Cardiac fibroblast (primary cell): ENCODE measurements at regions not wholly inside any gene's neighbourhood (a gene's known extent, or its start where the extent isn't known, plus 50 kb on each side); places are given as distances from the start of the nearest gene placed in this dataset.

Source experiments
- DNase-seq, 2 donors: peaks; one replicate each; pipeline versions ENCODE4 v3.0.0 to v3.0.0-alpha.2; 2010; ENCODE audit warnings: low read depth in 2 of 2
- H3K4me3 ChIP-seq, 2 donors: replicated peaks in 1 of 2; 1 replicate in 1 of 2; 2 replicates in 1 of 2; pipeline ENCODE4 v1.5.1; 2011; ENCODE audit warnings: low read depth in 2 of 2, low read length in 2 of 2, mild to moderate bottlenecking in 2 of 2, moderate library complexity in 1 of 2
- TF ChIP-seq, protein P1 (sequence below): IDR thresholded peaks from one replicate; pipeline ENCODE4 v1.5.1; 2011; ENCODE audit warnings: low read depth, mild to moderate bottlenecking, low read length, inconsistent platforms

DNA sequence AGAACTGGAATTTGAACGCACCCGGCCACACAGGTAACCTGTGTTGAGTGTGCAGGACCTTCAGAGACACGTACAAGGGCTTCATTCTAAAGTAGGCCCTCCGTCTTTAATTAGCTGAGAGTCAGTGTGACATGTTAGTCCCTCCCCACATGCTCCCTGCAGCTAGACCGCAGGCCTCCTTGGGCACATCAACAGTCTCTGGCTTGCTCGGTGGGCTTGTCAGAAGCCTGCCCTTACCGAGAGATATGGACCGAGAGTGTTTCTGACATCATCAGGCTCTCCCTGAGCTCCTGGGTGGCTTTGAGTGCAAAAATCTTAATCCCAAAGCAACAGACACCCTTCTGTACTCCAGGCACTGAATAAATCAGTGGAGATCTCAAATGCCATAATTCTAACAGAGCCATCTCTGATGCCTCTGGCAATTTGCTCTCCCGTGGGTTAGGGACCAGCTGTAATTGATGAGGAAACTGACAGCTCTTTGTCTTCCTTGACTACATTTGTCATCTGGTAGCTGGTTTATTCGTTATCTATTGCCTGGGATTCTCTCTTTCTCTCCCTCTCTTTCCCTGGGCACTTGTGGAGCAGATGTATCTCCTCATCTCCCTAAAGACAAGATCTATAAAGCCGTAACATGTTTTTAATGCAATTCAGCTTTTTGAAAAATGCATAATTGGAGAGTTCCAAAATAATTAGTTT is 850.6 kb downstream of the TYW1 start:
- TF ChIP-seq, protein P1, sequence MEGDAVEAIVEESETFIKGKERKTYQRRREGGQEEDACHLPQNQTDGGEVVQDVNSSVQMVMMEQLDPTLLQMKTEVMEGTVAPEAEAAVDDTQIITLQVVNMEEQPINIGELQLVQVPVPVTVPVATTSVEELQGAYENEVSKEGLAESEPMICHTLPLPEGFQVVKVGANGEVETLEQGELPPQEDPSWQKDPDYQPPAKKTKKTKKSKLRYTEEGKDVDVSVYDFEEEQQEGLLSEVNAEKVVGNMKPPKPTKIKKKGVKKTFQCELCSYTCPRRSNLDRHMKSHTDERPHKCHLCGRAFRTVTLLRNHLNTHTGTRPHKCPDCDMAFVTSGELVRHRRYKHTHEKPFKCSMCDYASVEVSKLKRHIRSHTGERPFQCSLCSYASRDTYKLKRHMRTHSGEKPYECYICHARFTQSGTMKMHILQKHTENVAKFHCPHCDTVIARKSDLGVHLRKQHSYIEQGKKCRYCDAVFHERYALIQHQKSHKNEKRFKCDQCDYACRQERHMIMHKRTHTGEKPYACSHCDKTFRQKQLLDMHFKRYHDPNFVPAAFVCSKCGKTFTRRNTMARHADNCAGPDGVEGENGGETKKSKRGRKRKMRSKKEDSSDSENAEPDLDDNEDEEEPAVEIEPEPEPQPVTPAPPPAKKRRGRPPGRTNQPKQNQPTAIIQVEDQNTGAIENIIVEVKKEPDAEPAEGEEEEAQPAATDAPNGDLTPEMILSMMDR = no peak
- DNase-seq = no peak
- no peak overlapping the region for H3K4me3 ChIP-seq

GRCh38 chr7:67854221-67855178 is 857.9 kb downstream of the TYW1 start:
- TF ChIP-seq, protein P1 = no peak
- no peak for DNase-seq
- H3K4me3 ChIP-seq = no peak overlapping the region

DNA sequence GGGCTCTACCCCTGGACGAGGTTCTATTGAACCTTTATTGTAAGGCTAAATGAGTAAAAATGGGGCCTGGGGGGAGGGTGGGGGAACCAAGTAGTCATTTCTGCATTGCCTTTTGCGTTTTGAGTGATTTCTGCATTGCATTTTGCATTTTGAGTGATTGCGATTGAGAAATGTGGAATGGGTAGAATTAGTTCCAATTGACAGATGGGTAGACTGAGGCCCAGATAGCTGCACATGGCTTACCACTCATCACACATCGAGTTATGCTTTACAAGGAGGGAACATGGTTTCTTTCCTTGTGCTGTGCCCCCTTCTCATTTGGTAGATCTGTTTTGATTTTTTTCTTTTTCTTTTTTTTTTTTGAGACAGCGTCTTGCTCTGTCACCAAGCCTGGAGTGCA is 858.7 kb downstream of the TYW1 start:
- TF ChIP-seq, protein P1 = no peak
- no peak for DNase-seq
- no peak overlapping the region for H3K4me3 ChIP-seq

DNA sequence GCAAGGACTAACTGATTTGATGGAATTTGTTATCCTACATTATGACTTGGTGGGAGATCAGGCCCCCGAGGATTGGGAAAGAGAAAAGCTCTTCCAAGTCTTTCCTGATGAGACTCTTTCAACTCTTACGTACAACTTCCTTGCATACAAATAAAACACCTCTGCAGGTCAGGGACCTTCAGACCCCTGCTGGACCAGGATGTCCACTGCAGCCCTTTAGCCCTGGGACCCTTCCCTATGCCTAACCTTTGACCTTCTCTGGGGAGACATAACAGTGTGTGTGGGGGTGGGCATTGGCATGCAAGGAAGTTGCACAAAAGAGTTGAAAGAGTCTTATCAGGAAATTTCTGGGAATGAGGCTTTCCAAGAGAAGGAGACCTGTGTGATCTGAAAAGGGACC is 859.4 kb downstream of the TYW1 start:
- no peak overlapping the region for H3K4me3 ChIP-seq
- DNase-seq = no peak
- TF ChIP-seq, protein P1 = no peak

DNA sequence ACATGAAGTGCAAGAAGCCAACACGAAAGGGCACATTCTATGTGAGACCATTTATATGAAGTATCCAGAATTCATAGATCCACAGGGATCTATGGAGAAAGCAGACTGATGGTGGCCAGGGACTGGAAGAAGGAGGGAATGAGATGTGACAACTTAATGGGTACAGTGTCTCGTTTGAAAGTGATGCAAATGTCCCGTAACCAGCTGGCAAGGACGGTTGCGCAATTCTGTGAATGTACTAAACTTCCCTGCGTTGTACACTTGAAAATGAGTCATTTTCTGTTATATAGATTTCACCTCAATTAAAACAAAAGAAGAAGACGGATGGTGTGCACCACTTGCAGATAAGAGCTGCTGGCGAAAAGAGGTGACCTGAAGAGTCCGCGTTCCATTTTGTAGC is 861.1 kb downstream of the TYW1 start:
- TF ChIP-seq, protein P1 = no peak
- no peak overlapping the region for H3K4me3 ChIP-seq
- peak in 1 of 2 donors; percentile 0 for DNase-seq

- no peak for DNase-seq
- no peak overlapping the region for H3K4me3 ChIP-seq
- TF ChIP-seq, protein P1 = no peak
Observed at GRCh38 chr7:67858931-67859330, 862.3 kb downstream of the TYW1 start.
